Renal cortex interstitium (tissue), 11 donors: ENCODE measurements at regions not wholly inside any gene's neighbourhood (a gene's known extent, or its start where the extent isn't known, plus 50 kb on each side); places are given as distances from the start of the nearest gene placed in this dataset.

ENCODE experiments used
- DNase-seq, 11 donors: peaks; one replicate each; pipeline ENCODE4 v3.0.0-alpha.2; 2013; ENCODE audit warnings: low read depth in 9 of 11, low spot score in 4 of 11; ENCODE audit errors: extremely low read depth in 1 of 11

DNA sequence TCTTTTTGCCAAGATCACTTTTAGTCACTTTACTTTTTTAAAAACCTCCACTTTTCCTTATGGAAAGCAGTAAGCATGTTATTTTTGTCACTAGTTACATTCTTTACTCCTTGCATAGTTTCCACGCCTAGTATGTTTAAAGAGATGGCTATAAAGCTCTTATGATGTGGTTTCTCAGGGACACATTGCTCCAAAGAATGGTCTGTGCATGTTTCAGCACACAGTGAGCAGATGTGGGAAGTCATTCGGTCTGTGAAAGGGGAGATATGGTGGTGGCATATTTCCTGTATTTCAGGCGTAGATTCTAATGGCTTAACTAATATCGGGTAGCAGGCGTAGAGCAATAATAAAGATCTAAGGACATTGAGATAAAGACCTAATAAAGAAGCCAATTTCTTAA lies 180.7 kb downstream of the SLITRK6 start:
- no peak for DNase-seq

DNA sequence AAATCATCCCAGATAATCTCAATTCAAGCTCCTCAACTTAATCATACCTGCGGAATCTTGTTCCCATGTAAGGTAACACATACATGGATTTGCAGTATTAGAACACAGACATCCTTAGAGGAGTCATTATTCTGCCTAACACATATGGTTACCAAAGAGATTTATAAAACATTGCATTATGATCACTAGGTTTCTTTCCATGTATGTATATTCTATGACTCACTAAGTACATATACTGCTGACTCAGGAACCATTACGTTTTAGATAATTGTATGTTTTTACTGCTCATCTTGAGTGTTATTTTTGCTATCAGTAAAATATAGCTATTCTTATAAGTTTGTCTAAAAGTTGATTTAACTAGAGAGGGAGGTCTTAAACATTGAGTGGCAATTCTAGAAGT lies 182.9 kb downstream of the SLITRK6 start:
- no peak for DNase-seq

DNA sequence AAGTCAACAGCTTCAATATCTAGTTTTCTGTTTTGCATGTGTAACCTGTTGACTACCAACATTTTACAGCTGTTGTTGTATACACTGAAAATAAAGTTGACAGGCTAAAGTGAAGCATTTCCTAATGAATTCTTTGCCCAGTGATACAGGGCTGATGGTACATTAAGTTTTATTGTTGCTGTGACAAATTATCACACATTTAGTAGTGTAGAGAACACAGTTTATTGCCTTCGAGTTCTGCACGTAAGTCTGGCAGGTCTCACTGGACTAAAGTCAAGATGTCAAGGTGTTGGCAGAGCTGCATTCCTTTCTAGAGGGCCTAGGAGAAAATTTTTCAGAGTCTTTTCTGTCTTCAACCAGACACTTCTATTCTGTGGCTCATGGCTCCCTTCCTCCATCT lies 184.2 kb downstream of the SLITRK6 start:
- peak in 9 of 11 donors; percentile 13 to 55 (median 28) for DNase-seq

DNA sequence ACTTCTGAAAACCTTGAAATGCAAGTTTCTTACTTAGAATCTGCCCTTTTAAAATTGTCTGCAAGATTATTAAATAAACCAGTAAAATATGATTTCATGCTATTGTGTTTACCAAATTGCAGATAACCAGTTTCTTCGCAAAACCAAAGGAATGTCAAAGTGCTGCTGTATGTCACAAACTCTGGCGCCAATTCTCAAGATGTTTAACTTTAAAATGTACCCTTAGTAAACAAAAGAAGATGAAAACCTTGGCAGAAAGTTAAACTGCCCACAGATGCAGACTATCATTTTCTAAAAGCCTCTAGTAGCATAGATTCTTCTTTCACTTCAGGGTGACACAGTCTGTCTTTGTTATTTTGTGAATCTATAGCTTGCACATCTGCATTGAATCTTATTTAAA lies 189.2 kb downstream of the SLITRK6 start:
- no peak for DNase-seq

DNA sequence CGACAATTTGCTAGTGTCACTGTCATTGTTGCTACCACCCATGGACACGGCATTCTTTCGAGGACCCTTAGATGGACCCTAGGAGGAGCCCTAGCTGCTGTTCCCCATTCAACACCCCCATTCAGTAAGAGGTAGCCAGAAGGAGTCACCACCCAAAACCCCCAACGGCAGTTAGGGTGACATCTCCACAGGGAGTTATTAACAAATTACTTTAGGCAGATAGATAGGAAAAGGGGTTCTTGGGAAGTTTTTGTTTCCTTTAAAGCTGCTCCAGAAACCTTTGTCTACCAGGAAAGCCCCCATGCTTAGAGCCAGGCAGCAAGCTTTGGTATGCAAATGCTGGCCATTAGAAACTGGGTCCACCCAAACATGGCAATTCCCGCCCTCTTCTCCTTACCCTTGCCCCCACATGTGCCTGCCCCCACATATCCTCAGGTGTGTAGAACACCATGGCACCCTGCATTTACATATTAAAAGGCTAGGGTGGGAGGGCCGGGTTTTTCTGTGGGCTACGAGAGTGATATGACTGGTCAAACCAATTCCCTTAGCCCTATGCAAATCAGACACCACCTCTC lies 190.9 kb downstream of the SLITRK6 start:
- no peak for DNase-seq

DNA sequence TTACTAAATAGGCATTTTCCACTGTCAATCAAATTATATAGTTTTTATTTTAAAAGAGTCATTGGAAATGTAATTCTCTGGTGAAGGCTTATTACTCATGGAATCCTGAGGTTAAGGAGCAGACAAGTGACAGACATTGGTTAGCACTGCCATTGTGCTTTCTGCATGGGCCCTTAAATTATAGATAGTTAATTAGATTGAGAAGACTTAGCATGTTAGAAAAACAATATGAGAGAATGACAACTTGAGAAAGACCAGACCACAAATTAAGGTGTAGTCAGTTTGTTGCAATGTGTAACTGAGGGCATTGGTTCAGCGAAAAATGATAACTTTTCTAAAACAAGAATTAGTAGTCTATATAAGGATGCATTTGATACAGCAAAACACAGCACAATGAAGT lies 195.5 kb downstream of the SLITRK6 start:
- no peak for DNase-seq

DNA sequence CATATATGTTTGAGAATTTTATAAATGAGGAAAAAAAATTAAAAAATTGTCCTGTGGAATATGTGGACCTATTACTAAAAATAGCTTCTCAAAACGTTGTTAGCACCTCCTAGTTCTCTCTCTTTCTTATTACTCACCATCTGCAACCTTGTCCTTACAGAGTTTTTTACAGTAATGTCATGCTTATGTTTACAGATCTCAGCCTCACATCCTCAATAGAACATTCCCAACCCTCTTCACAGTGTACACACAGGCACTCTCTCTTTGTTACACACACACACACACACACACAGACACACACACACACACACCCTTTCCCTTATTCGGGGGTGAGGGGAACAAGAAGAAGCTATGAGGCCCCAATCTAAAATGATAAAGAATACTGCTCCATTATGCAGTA lies 197.7 kb downstream of the SLITRK6 start:
- DNase-seq: no peak

DNA sequence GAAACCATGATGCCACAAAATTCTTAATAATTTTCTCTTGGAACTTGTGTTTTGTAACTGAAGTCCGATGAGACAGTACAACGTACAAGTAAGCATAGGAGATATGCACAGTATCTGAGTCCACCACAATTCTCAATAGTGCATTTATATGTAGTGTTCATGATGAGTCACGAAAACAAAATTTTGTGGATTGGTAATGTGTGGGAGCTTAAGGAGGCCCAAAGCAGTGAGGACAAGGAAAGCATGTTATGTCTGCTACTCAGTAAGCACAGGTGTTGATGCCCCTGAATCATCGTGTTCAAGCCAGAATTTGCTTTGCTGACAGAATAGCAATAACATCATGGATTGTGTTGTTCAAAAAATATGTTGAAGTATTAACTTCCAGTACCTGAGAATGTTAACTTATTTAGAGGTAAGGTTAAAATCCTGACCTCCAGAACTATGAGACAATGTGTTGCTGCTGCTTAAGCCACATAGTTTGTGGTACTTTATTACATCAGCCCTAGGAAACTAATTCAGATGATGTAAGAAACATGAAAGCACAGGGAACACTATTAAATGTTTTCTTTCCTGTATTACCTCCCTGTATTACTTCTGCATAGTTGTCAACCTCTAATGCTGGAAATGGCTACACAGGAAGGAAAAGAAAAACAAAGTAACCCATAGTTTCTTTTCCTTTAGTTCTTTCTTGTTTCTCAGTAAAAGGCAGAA lies 201.3 kb downstream of the SLITRK6 start:
- DNase-seq: no peak

DNA sequence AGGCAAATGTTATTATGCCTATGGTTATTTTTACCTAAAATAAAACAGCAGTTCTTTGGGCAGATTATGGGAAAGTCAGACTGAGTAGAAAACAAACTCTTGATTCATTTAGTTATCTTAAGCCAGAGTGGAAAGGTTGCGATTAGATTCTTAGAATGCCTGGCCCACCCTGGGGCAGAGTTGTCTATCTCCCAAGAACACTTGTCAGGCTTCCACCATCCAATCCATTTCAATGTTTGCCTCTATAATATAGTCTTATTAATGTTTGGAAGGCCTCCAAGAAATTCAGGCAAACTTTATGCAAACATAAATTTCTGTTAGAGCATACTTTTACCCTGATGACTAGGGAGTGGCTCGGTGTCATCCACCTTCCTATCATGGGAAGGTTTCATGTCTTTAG lies 207.0 kb downstream of the SLITRK6 start:
- DNase-seq: no peak

DNA sequence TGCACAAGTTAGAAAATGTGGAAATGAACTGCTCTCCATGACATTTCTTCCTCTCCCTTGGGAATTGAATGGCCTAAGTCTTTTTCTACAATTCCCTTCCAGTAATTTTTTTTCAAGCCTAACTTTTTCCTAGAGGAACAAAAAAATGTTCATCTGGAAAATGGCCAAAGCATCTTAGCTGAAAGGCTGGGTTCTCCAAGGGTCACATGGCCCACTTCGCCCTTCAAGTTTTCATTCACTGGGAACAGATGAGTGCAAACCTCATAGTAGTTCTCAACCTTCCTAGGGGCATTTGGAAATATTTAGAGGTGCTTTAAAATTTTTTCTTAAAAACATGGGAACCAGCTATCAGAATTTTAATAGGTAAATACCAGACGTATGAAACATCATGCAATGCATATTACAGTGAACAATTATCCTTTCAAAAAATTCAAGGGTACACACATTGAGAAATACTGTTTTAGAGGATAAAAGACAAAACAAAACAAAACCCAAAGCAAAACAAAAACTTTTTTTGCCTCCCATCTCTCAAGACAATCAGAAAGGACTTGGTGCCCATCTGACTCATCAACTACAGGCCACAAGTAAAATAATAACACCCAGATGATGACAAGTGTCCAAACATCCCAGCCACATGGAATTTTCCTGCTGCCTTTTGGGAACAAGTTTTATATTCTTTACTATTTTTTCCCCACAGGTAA lies 208.8 kb downstream of the SLITRK6 start:
- DNase-seq: no peak

DNA sequence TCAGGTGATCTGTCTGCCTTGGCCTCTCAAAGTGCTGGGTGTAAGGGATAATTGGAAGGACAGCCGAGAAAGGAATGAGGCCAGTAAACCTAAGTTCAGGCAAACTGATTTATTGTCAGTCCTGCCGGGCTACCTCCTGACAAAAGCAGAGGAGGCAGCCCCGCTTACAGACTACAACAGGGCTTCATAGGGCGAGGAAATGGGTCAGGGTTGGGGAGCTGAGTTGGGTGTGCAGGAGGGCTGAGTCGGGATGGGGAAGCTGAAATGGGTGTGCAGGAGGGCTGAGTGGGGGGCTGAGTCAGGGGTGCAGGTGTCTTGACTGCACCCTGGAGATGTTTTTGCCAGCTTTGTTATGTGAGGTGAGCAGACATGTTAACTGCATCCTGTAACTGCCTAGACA lies 210.2 kb downstream of the SLITRK6 start:
- DNase-seq: no peak

DNA sequence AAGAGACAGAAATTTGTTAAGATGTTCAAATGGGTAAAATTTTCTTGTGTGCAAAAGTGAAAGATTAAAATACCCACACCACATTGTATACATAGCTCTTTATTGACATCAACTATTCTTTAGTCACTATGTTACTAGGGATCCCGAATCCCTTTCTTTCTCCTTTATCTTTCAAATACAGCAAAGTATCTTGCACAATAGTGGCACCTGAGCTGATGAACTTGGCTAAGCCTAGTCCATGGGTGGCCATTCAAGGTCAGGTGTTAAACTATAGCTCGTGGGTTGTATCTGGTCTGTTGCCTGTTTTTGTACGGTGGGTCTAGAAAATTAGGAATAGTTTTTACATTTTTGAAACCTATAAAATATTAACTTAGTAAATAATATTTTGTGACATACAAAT lies 210.9 kb downstream of the SLITRK6 start:
- no peak for DNase-seq

DNA sequence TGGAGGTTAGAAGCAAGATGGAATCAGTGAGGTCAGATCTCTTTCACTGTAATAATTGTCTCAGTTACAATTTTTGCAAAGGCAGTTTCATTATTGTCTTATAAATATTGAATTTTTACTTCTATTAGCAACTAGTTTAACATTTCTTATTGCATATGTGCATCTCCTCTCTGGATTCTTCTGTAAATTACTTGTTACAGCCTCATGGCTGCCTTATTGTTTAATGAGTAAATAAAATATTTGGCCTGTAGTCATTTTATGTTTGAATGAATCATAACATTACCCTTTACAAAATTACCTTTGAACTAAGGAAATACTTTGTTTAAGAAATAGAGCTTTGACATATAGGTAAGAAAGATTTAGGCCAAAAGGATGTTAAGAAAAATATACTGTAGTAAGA lies 212.4 kb downstream of the SLITRK6 start:
- DNase-seq: no peak

DNA sequence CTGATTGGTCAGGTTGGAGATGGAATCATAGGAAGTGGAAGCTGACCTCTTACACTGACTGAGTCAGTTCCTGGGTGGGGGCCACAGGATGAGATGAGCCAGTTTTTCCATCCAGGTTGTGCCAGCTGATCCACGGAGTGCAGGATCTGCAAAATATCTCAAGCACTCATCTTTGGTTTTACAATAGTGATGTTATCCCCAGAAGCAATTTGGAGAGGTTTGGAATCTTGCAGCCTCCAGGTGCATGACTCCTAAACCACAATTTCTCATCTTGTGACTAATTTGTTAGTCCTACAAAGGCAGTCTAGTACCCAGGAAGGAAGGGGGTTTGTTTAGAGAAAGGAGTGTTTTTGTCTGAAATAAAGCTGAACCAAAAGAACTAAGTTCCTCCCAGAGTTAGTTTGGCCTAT lies 212.8 kb downstream of the SLITRK6 start:
- DNase-seq: no peak

DNA sequence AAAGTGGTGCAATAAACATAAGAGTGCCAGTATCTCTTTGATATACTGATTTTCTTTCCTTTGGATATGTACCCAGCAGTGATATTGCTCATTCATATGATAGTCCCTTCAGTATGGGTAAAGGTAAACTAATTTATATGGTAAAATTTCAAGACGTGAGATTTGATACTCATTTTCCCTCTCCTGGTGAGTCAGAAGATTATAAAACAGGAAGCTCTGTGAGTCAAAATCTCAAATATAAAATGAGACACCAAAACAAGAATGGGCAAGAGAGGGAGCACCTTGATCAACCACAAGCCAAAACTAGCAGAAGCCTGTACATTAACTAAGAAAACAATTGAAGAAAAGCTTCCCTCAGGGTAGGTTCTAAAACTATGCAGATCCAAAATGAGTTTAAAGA lies 216.3 kb downstream of the SLITRK6 start:
- DNase-seq: no peak

DNA sequence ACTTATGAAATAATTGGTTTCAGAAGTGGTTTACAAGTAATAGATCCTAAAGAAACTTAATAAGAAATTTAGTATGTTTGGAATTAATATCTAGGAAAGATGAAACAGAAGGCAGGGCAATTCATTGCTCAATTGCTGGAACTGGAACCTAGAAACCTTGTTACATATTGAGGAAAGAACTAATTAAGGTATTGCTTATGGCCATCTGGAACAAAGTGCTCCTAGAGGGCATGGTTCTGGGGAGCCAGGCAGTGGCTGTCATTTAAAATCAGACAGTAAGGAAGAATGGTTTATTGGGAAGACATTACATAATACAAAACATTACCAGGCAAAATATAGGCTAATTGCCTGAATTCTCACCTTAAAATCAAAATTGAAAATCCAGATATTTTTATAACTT lies 224.1 kb downstream of the SLITRK6 start:
- no peak for DNase-seq

DNA sequence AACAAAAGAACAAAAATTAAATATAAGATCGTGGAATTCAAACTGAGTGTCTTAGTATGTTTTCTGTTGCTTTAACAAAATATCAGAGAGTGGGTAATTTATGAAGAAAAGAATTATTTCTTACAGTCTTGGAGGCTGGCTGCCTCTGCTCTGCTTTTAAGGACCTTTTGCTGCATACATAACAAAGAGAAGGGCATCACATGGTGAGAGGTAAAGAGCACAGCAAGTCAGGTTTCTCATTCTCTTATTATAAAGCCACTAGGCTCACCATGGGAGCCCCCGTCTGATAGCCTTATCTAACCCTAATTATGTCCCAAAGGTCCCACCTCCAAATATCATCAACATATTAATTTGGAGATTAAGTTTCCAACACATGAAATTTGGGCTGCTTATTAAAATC lies 231.3 kb downstream of the SLITRK6 start:
- no peak for DNase-seq

DNA sequence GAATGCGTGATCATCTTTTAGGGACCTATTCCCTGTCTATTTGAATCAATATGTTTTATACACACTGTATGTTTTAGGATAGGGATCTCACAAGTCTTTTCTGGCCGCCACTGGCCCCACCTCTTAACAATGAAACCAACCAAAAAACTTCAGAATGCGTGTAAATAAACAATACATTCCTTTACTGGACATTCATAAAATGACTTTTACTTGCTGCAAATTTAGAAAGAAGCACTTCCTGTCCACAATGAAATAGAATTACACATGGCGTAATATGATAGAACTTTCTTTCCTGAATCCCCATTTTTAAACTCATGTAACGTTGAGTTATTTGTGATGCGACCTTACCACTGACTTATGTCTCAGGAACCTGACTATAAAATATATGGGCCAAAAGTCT lies 233.6 kb downstream of the SLITRK6 start:
- DNase-seq: no peak

DNA sequence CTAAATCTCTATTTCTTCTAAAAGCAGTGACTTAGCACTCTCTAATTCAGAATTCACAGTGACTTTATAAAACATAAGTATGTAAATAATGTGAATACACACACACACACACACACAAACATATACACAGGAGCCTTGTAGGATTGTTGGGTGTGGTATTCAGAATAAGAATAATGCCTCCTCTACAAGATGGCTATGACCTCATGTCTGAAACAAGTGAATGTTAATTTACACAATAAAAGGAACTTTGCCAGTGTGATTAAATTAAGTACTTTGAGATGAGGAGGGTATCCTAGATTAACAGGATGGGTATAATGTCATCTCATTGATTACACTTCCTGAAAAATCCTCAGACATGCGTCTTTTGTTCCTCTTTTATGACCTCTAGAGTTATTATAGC lies 234.6 kb downstream of the SLITRK6 start:
- no peak for DNase-seq

DNA sequence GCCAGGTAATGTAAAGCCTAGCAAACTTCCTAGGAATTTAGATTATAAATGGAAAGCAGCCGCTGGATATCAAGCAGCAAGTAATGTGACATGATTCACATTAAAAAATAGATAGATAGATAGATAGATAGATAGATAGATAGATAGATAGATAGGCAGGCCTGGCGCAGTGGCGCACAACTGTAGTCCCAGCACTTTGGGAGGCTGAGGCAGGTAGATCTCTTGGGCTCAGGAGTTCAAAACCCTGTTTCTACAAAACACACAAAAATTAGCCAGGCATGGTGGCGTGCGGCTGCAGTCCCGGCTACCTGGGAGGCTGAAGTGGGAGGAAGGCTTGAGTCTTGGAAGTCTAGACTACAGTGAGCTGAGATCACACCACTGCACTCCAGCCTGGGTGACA lies 236.9 kb downstream of the SLITRK6 start:
- no peak for DNase-seq
